ENCODE measurements at regions not wholly inside any gene's neighbourhood (a gene's known extent, or its start where the extent isn't known, plus 50 kb on each side); places are given as distances from the start of the nearest gene placed in this dataset.

DNA sequence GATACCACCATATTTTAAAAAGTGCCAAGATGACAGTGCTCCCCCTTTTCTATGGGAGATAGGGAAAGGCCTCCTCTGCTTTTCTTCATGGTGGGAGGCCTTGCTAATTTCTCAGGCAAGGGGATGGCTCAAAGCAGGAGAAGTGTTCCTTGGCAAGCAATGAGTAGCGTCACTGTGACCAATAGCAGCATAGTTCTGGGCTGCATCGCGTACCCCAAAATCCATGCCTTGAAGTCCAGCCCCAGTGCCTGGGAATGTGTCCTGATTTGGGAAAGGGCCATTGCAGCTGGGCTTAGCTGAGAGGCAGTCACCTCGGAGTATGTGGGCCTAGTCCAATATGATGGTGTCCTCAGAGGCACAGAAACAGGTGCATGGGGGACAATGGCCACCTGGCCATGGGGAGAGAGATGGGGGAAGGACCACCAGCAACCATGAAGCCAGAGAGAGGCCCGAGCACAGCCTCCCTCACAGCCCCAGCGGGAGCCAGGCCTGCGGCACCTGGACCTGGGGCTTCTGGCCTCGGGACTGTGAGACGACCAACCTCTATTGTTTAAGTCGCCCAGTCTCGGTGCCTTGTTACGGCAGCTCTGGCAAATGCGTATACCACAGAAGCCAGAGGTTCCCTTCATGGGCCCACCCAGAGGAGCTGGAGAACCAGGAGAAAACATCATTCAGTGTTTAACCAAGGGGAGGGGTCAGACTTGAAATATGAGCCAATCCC, 153.1 kb upstream of the RPS6KA2 start:
- TF ChIP-seq ARNTL (CRISPR knock-in tag; IDR thresholded peaks at IDR 0.05; ENCODE audit: borderline replicate concordance, low read depth) (no peak), ZFP30 (CRISPR knock-in tag; IDR thresholded peaks at IDR 0.05) (no peak), CSDC2 (CRISPR knock-in tag; IDR thresholded peaks at IDR 0.05) (no peak), GLIS3 (CRISPR knock-in tag; IDR thresholded peaks at IDR 0.05) (no peak), ZC3H10 (CRISPR knock-in tag; IDR thresholded peaks at IDR 0.05) (no peak), RARB (CRISPR knock-in tag; IDR thresholded peaks at IDR 0.05) (no peak)

Measured in SK-N-SH treated with all-trans-retinoic acid at 6 μM for 48 hours (cell line).